ENCODE measurements at regions not wholly inside any gene's neighbourhood (a gene's known extent, or its start where the extent isn't known, plus 50 kb on each side); places are given as distances from the start of the nearest gene placed in this dataset.
A peak's percentile ranks its signal among the peaks of the same experiment; 100 is the strongest.

DNA sequence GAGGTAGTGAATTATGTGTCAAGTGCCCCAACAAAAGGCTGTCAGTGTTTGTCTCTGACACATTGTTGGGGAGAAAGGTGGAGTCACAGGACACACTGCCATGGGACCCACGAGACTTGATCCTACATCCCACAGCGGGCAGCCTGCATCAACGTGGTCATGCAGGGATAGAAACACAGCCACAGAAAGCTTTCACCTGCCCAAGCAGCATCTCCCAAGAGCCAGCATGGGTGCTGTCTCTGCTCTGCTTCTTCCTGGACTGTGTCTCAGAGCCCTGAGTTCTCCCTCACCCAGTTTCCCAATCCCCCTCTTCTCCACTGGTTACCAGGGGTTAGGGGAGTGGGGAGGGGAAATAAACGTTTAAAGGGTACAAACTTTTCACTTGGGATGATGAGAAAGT is 97.2 kb downstream of the VPREB1 start:
- peaks cover 17% of the 10 kb centered on the region for H3K27me3 Mint-ChIP-seq (ENCODE audit: insufficient read depth, low read depth)
- peaks cover 96% of the 10 kb centered on the region for H3K27me3 ChIP-seq

DNA sequence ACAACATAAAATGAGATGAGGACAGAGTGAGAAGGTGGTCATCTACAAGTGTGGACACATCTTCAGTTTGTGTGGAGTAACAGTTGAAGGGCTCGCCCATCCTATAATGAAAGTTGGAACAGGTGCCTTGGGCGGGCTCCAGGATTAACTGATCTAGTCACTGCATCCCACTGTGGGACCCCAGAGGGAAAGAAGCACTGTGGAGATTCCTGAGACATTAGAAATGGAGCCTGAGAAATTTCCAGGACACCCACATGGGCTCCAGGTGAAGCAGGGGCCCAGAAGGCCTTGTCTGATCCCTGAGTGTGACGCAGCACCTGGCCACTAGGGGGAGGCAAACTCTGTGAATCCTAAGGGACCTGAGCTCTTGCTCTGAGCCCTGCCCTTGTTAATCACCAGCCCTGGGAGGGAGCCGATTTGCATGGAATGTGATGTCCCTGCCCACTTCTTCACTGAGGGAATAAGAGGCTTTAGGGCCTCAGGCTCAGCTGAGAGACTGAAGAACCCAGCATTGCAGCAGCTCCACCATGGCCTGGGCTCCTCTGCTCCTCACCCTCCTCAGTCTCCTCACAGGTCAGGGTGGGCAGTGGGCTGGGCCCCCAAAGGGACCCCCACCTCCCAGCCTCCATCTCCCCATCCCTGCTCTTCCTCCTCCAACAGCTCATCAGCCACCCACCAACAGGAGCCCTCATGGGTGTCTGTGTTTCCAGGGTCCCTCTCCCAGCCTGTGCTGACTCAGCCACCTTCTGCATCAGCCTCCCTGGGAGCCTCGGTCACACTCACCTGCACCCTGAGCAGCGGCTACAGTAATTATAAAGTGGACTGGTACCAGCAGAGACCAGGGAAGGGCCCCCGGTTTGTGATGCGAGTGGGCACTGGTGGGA is 98.4 kb downstream of the VPREB1 start:
- Histone ChIP-seq H3K27me3 (peaks cover 96% of the 10 kb centered on the region), H3K9me3 (ENCODE audit: low read depth) (no peaks in the 10 kb centered on the region)
- peaks cover 17% of the 10 kb centered on the region for H3K27me3 Mint-ChIP-seq (ENCODE audit: insufficient read depth, low read depth)

More for the DNA sequence above, 97.2 kb downstream of the VPREB1 start:
- no peaks in the 10 kb centered on the region for H3K79me2 ChIP-seq (ENCODE audit: low read depth)
- peaks cover 3% of the 10 kb centered on the region for H4K20me1 ChIP-seq (ENCODE audit: low read depth)
- H3K4me3 ChIP-seq, result no peak overlapping the region
- Mint-ChIP-seq H3K36me3 (no peaks in the 10 kb centered on the region), H3K4me3 (no peak overlapping the region), H3K9me3 (peaks cover 9% of the 10 kb centered on the region), H3K27ac (no peak overlapping the region), H3K4me1 (peaks cover 2% of the 10 kb centered on the region)
- no peak for DNase-seq (ENCODE audit: low spot score)
- no peak overlapping the region for H3K27ac ChIP-seq
- H3K36me3 ChIP-seq, result no peaks in the 10 kb centered on the region
- no peaks in the 10 kb centered on the region for H3K4me1 ChIP-seq
- H3K4me2 ChIP-seq, result no peak overlapping the region
- no peaks in the 10 kb centered on the region for H3F3A ChIP-seq (ENCODE audit: low read depth)
- H2AFZ ChIP-seq (replicated peaks), result no peak overlapping the region
- H3K9me3 ChIP-seq (ENCODE audit: low read depth), result no peaks in the 10 kb centered on the region
- no peak overlapping the region for H3K9ac ChIP-seq
- TF ChIP-seq EZH2phosphoT487 (IDR thresholded peaks at IDR 0.05), result no peak
- no peak for TF ChIP-seq CTCF (IDR thresholded peaks at IDR 0.05)
- no peak for TF ChIP-seq EZH2 (IDR thresholded peaks at IDR 0.05)

GRCh38 chr22:22343581-22344296 is 99.2 kb downstream of the VPREB1 start:
- no peak overlapping the region for H3K9ac ChIP-seq

More for the DNA sequence above, 98.4 kb downstream of the VPREB1 start:
- no peak overlapping the region for H2AFZ ChIP-seq (replicated peaks)
- no peaks in the 10 kb centered on the region for H3K79me2 ChIP-seq (ENCODE audit: low read depth)
- peak; percentile 93 for DNase-seq (ENCODE audit: low spot score)
- no peak overlapping the region for H3K4me2 ChIP-seq
- H3K36me3 Mint-ChIP-seq, result no peaks in the 10 kb centered on the region
- no peaks in the 10 kb centered on the region for H3K36me3 ChIP-seq
- H3K4me1 ChIP-seq, result peaks cover 6% of the 10 kb centered on the region
- H3K27ac Mint-ChIP-seq, result no peak overlapping the region
- no peak overlapping the region for H3K4me3 Mint-ChIP-seq
- no peaks in the 10 kb centered on the region for H3F3A ChIP-seq (ENCODE audit: low read depth)
- no peak overlapping the region for H3K27ac ChIP-seq
- H4K20me1 ChIP-seq (ENCODE audit: low read depth), result peaks cover 3% of the 10 kb centered on the region
- no peak overlapping the region for H3K4me3 ChIP-seq
- H3K4me1 Mint-ChIP-seq, result peaks cover 8% of the 10 kb centered on the region
- no peak overlapping the region for H3K9ac ChIP-seq
- TF ChIP-seq EZH2 (IDR thresholded peaks at IDR 0.05), result no peak
- peak; percentile 96 for TF ChIP-seq CTCF (IDR thresholded peaks at IDR 0.05)
- peaks cover 2% of the 10 kb centered on the region for H3K9me3 Mint-ChIP-seq

More at GRCh38 chr22:22343581-22344296, 99.2 kb downstream of the VPREB1 start:
- Mint-ChIP-seq H3K36me3 (no peaks in the 10 kb centered on the region), H3K27ac (no peak overlapping the region), H3K9me3 (no peaks in the 10 kb centered on the region), H3K4me1 (peaks cover 16% of the 10 kb centered on the region), H3K27me3 (ENCODE audit: insufficient read depth, low read depth) (peaks cover 14% of the 10 kb centered on the region), H3K4me3 (no peak overlapping the region)
- Histone ChIP-seq H3K4me2 (no peak overlapping the region), H3K27ac (no peak overlapping the region), H4K20me1 (ENCODE audit: low read depth) (peaks cover 8% of the 10 kb centered on the region), H3K4me1 (peaks cover 10% of the 10 kb centered on the region), H3K79me2 (ENCODE audit: low read depth) (no peaks in the 10 kb centered on the region), H3K36me3 (no peaks in the 10 kb centered on the region), H2AFZ (replicated peaks) (no peak overlapping the region), H3K9me3 (ENCODE audit: low read depth) (no peaks in the 10 kb centered on the region), H3K27me3 (peaks cover 96% of the 10 kb centered on the region), H3K4me3 (no peak overlapping the region), H3F3A (ENCODE audit: low read depth) (no peaks in the 10 kb centered on the region)
- no peak for TF ChIP-seq EZH2phosphoT487 (IDR thresholded peaks at IDR 0.05)
- no peak for TF ChIP-seq CTCF (IDR thresholded peaks at IDR 0.05)
- no peak for TF ChIP-seq EZH2 (IDR thresholded peaks at IDR 0.05)
- DNase-seq (ENCODE audit: low spot score), result no peak

Measured in neural progenitor cell (in vitro differentiated cells).